ENCODE measurements at regions not wholly inside any gene's neighbourhood (a gene's known extent, or its start where the extent isn't known, plus 50 kb on each side); places are given as distances from the start of the nearest gene placed in this dataset.

GRCh38 chr5:62077387-62077786 is 228.6 kb upstream of the KIF2A start:
- no peak for TF ChIP-seq CTCF (IDR thresholded peaks at IDR 0.05; ENCODE audit: extremely low read depth in 1 of 2, insufficient read depth in 1 of 2, low read depth in 1 of 2, low read length in 2 of 2)
- no peak for TF ChIP-seq POLR2A (IDR thresholded peaks at IDR 0.05; ENCODE audit: low read depth, low read length)
- no peak for TF ChIP-seq POLR2AphosphoS5 (IDR thresholded peaks at IDR 0.05; ENCODE audit: insufficient read depth, low read depth, low read length)
- TF ChIP-seq EZH2 (IDR thresholded peaks at IDR 0.05; ENCODE audit: borderline replicate concordance, low read depth, low read length, severe bottlenecking): no peak
- TF ChIP-seq, protein P1, sequence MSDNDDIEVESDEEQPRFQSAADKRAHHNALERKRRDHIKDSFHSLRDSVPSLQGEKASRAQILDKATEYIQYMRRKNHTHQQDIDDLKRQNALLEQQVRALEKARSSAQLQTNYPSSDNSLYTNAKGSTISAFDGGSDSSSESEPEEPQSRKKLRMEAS (IDR thresholded peaks at IDR 0.05; ENCODE audit: insufficient read depth, insufficient read length): no peak
- no peak for TF ChIP-seq MYC (IDR thresholded peaks at IDR 0.05; ENCODE audit: low read depth, low read length)
- TF ChIP-seq FOS (IDR thresholded peaks at IDR 0.05; ENCODE audit: borderline replicate concordance, insufficient read depth, low read length): no peak
